Tibial nerve (tissue), 4 donors: ENCODE measurements at regions not wholly inside any gene's neighbourhood (a gene's known extent, or its start where the extent isn't known, plus 50 kb on each side); places are given as distances from the start of the nearest gene placed in this dataset.

Source experiments
- DNase-seq, 2 donors: peaks; one replicate each; pipeline ENCODE4 v3.0.0-alpha.2; 2019; ENCODE audit warnings: low spot score in 2 of 2
- H3K27ac ChIP-seq, 4 donors: fragments of 200-600 bp; sonication (generic) in 3 of 4; one replicate each; pipeline ENCODE4 v1.5.1; 2017 to 2019; ENCODE audit warnings: mild to moderate bottlenecking in 1 of 4
- H3K27me3 ChIP-seq, 2 donors: fragments of 200-600 bp; sonication (generic) in 1 of 2; one replicate each; pipeline versions ENCODE4 v1.5.1 to v1.6.0; 2017 to 2019
- H3K36me3 ChIP-seq, 3 donors: fragments of 200-600 bp; sonication (generic); one replicate each; pipeline ENCODE4 v1.5.1; 2018 to 2019
- H3K4me1 ChIP-seq, 4 donors: fragments of 200-600 bp; sonication (generic) in 3 of 4; one replicate each; pipeline ENCODE4 v1.5.1; 2017 to 2019
- H3K4me3 ChIP-seq, 4 donors: fragments of 200-600 bp; sonication (generic) in 3 of 4; one replicate each; pipeline ENCODE4 v1.5.1; 2017 to 2019; ENCODE audit warnings: mild to moderate bottlenecking in 1 of 4, moderate library complexity in 1 of 4
- H3K9me3 ChIP-seq, 4 donors: fragments of 200-600 bp; sonication (generic) in 3 of 4; one replicate each; pipeline ENCODE4 v1.5.1; 2017 to 2019
- CTCF ChIP-seq, 5 experiments: fragments of 200-600 bp in 3 of 5; fragments of 450-650 bp in 2 of 5; sonication (generic) in 3 of 5; IDR thresholded peaks; one replicate each; pipeline ENCODE4 v1.5.1; 2016 to 2019; ENCODE audit warnings: antibody characterized with exemption in 5 of 5, mild to moderate bottlenecking in 3 of 5, moderate library complexity in 2 of 5
- EP300 ChIP-seq, 2 donors: sonication (generic); formaldehyde crosslinking; IDR thresholded peaks; one replicate each; pipeline ENCODE4 v1.6.1; 2017; ENCODE audit warnings: antibody characterized with exemption in 2 of 2, mild to moderate bottlenecking in 1 of 2
- POLR2A ChIP-seq, 2 donors: fragments of 450-650 bp; IDR thresholded peaks; one replicate each; pipeline ENCODE4 v1.6.1; 2017; ENCODE audit warnings: antibody characterized with exemption in 2 of 2, mild to moderate bottlenecking in 2 of 2, moderate library complexity in 2 of 2
- WGBS, 2 donors: methylation state at CpG; one replicate each; pipeline ENCODE4 v1.1.5; 2018; 5-methylcytosine and 5-hydroxymethylcytosine counted together

GRCh38 chr3:41092844-41093243 lies 106.5 kb upstream of the CTNNB1 start:
- no peaks in the 10 kb centered on the region for H3K27me3 ChIP-seq
- WGBS, 2 donors: 58 to 72% methylated on average over 4 of the region's 4 CpGs
- no peaks in the 10 kb centered on the region for H3K36me3 ChIP-seq
- no peaks in the 10 kb centered on the region for H3K4me1 ChIP-seq
- H3K9me3 ChIP-seq: no peaks in the 10 kb centered on the region
- no peak overlapping the region for H3K27ac ChIP-seq
- no peak for DNase-seq
- no peak overlapping the region for H3K4me3 ChIP-seq
- TF ChIP-seq EP300 (IDR thresholded peaks at IDR 0.05): no peak
- TF ChIP-seq CTCF (IDR thresholded peaks at IDR 0.05): no peak
- TF ChIP-seq POLR2A (IDR thresholded peaks at IDR 0.05): no peak

GRCh38 chr3:41093476-41093875 lies 105.8 kb upstream of the CTNNB1 start:
- no peaks in the 10 kb centered on the region for H3K4me1 ChIP-seq
- WGBS, 2 donors: 90 to 97% methylated on average over 3 of the region's 3 CpGs
- H3K4me3 ChIP-seq: no peak overlapping the region
- TF ChIP-seq CTCF (IDR thresholded peaks at IDR 0.05) (no peak), EP300 (IDR thresholded peaks at IDR 0.05) (no peak), POLR2A (IDR thresholded peaks at IDR 0.05) (no peak)
- H3K27ac ChIP-seq: no peak overlapping the region
- H3K9me3 ChIP-seq: no peaks in the 10 kb centered on the region
- no peak for DNase-seq
- no peaks in the 10 kb centered on the region for H3K27me3 ChIP-seq
- no peaks in the 10 kb centered on the region for H3K36me3 ChIP-seq

DNA sequence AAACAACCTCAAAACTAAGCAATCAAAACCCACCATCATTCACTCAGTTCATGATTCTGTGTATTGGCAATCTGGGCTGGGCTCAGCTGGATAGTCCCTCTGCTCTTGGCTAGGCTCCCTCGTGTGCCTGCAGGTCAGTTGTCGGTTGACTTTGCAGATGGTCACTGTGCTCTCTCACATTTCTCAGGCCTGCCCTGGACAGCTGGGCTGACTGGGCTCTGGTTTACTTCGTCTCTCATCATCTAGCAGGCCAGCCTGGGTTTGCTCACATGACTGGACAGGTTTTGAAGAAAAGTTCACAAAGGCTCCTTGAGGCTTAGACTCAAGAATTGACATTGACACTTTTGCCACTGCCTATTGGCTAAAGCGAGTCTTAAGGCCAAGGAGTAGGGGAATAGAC lies 105.0 kb upstream of the CTNNB1 start:
- Histone ChIP-seq H3K36me3 (no peaks in the 10 kb centered on the region), H3K4me3 (no peak overlapping the region), H3K9me3 (no peaks in the 10 kb centered on the region), H3K4me1 (no peaks in the 10 kb centered on the region), H3K27ac (no peak overlapping the region), H3K27me3 (no peaks in the 10 kb centered on the region)
- TF ChIP-seq CTCF (IDR thresholded peaks at IDR 0.05) (no peak), EP300 (IDR thresholded peaks at IDR 0.05) (no peak), POLR2A (IDR thresholded peaks at IDR 0.05) (no peak)
- WGBS, 2 donors: 86% methylated on average over 4 of the region's 4 CpGs
- DNase-seq: no peak

DNA sequence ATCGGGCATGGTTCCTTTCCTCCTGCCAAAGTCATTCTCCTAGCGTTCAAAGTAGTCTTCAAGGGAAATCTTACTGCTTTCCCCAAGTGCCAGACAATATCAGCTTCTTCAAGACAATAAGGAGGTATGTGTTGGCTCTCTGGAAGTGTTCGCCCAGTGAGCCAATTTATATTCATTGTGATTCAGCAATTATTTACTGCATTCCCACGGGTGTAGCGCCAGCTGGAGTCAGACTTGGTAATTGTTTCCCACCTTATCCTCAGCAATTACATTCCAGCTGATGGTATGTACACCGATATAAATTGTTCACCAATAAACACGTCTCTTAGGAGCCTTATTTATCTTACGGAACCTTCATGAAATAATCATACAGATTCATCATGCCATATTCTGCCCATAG lies 103.6 kb upstream of the CTNNB1 start:
- no peak for TF ChIP-seq POLR2A (IDR thresholded peaks at IDR 0.05)
- TF ChIP-seq EP300 (IDR thresholded peaks at IDR 0.05): no peak
- TF ChIP-seq CTCF (IDR thresholded peaks at IDR 0.05): no peak
- Histone ChIP-seq H3K4me3 (no peak overlapping the region), H3K4me1 (no peaks in the 10 kb centered on the region), H3K27ac (no peak overlapping the region), H3K27me3 (no peaks in the 10 kb centered on the region), H3K36me3 (no peaks in the 10 kb centered on the region), H3K9me3 (no peaks in the 10 kb centered on the region)
- DNase-seq: no peak
- 78 to 82% methylated on average over 8 of the region's 8 CpGs for WGBS, 2 donors

- 86 to 88% methylated on average over 3 of the region's 3 CpGs for WGBS, 2 donors
- Histone ChIP-seq H3K4me3 (no peak overlapping the region), H3K27ac (no peak overlapping the region), H3K27me3 (no peaks in the 10 kb centered on the region), H3K36me3 (no peaks in the 10 kb centered on the region), H3K9me3 (no peaks in the 10 kb centered on the region), H3K4me1 (no peaks in the 10 kb centered on the region)
- TF ChIP-seq EP300 (IDR thresholded peaks at IDR 0.05) (no peak), POLR2A (IDR thresholded peaks at IDR 0.05) (no peak), CTCF (IDR thresholded peaks at IDR 0.05) (no peak)
- no peak for DNase-seq
Measured at GRCh38 chr3:41097896-41098496, 101.3 kb upstream of the CTNNB1 start.
